Liver (tissue), 3 donors: ENCODE measurements at regions not wholly inside any gene's neighbourhood (a gene's known extent, or its start where the extent isn't known, plus 50 kb on each side); places are given as distances from the start of the nearest gene placed in this dataset.

Experiments
- EGR1 ChIP-seq, 2 donors: IDR thresholded peaks; 2 replicates each; pipeline ENCODE4 v1.6.1; 2016 to 2018; ENCODE audit warnings: antibody characterized with exemption in 2 of 2, low read depth in 2 of 2
- HNF4A ChIP-seq, 2 donors: conservative IDR thresholded peaks; 2 replicates each; pipeline ENCODE4 v1.6.1; 2016; ENCODE audit warnings: antibody characterized with exemption in 2 of 2, mild to moderate bottlenecking in 2 of 2
- REST ChIP-seq: IDR thresholded peaks from 2 replicates; pipeline ENCODE4 v1.6.1; 2016; ENCODE audit warnings: antibody characterized with exemption, mild to moderate bottlenecking
- SP1 ChIP-seq: IDR thresholded peaks from 2 replicates; pipeline ENCODE4 v1.6.1; 2018; ENCODE audit warnings: antibody characterized with exemption, mild to moderate bottlenecking
- YY1 ChIP-seq: IDR thresholded peaks from 2 replicates; pipeline ENCODE4 v1.6.1; 2016; ENCODE audit warnings: antibody characterized with exemption, mild to moderate bottlenecking
- TF ChIP-seq, protein P1 (sequence below): fragments of 150-350 bp; IDR thresholded peaks from 2 replicates; pipeline ENCODE4 v1.5.1; 2017; ENCODE audit warnings: improper control_type of control experiment, low read depth, low read length; ENCODE audit not compliant: missing input control
- TF ChIP-seq, protein P2 (sequence below): IDR thresholded peaks from 2 replicates; pipeline ENCODE4 v1.6.1; 2016; ENCODE audit warnings: antibody characterized with exemption
- donor health status: healthy.
- donor health status: healthy.

GRCh38 chr5:131096774-131097710 lies 68.0 kb downstream of the HINT1 start:
- TF ChIP-seq, protein P1, sequence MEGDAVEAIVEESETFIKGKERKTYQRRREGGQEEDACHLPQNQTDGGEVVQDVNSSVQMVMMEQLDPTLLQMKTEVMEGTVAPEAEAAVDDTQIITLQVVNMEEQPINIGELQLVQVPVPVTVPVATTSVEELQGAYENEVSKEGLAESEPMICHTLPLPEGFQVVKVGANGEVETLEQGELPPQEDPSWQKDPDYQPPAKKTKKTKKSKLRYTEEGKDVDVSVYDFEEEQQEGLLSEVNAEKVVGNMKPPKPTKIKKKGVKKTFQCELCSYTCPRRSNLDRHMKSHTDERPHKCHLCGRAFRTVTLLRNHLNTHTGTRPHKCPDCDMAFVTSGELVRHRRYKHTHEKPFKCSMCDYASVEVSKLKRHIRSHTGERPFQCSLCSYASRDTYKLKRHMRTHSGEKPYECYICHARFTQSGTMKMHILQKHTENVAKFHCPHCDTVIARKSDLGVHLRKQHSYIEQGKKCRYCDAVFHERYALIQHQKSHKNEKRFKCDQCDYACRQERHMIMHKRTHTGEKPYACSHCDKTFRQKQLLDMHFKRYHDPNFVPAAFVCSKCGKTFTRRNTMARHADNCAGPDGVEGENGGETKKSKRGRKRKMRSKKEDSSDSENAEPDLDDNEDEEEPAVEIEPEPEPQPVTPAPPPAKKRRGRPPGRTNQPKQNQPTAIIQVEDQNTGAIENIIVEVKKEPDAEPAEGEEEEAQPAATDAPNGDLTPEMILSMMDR = no peak
- TF ChIP-seq REST (no peak), YY1 (no peak), EGR1 (IDR thresholded peaks at IDR 0.05; ENCODE audit: low read depth in 2 of 2) (no peak), HNF4A (conservative IDR thresholded peaks at IDR 0.05) (no peak), SP1 (no peak)
- TF ChIP-seq, protein P2, sequence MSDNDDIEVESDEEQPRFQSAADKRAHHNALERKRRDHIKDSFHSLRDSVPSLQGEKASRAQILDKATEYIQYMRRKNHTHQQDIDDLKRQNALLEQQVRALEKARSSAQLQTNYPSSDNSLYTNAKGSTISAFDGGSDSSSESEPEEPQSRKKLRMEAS = no peak
